A549 (cell line): ENCODE measurements at regions not wholly inside any gene's neighbourhood (a gene's known extent, or its start where the extent isn't known, plus 50 kb on each side); places are given as distances from the start of the nearest gene placed in this dataset.
A peak's percentile ranks its signal among the peaks of the same experiment; 100 is the strongest.

ENCODE experiments used
- ATAC-seq, 2 experiments: fragments of 200-7000 bp in 1 of 2; fragments of >200 bp in 1 of 2; cut with Nextera tagmentation in 1 of 2; cut with Tn5 transposase in 1 of 2; 3 replicates each; pipeline versions ENCODE4 v1.8.0 to v1.9.1; 2018 to 2020; ENCODE audit warnings: mild to moderate bottlenecking in 1 of 2, moderate library complexity in 1 of 2
- CTCF ChIA-PET: fragments of 300-600 bp; sonication (Branson Sonifier 250); formaldehyde crosslinking; extraction: SDS; loops from one replicate; lab custom pipeline; 2021; ENCODE audit warnings: antibody characterized with exemption, inconsistent platforms; lab: Yijun Ruan, JAX
- POLR2A ChIA-PET: fragments of 350-600 bp; formaldehyde crosslinking; extraction: SDS; loops from one replicate; lab custom pipeline; 2021; ENCODE audit warnings: antibody characterized with exemption, inconsistent platforms; lab: Yijun Ruan, JAX
- DNase-seq, 2 experiments: peaks; one replicate each; pipeline versions ENCODE4 v3.0.0 to v3.0.0-alpha.2; 2011 to 2016; ENCODE audit warnings: low read depth in 1 of 2, low spot score in 1 of 2
- FAIRE-seq: peaks from 2 replicates; lab custom pipeline; 2011; peaks lifted over from hg19 to GRCh38; lab: Jason Lieb, UNC
- H3K27ac ChIP-seq, 2 experiments: fragments of >200 bp; sonication (Bioruptor Twin); formaldehyde crosslinking; 3 replicates each; pipeline ENCODE4 v1.5.1; 2016 to 2017
- H3K4me1 ChIP-seq: fragments of >200 bp; sonication (Bioruptor Twin); formaldehyde crosslinking; 3 replicates; pipeline ENCODE4 v1.6.1; 2016
- H3K4me2 ChIP-seq: fragments of >200 bp; sonication (Bioruptor Twin); formaldehyde crosslinking; 3 replicates; pipeline ENCODE4 v1.6.1; 2016
- H3K4me3 ChIP-seq: fragments of >200 bp; sonication (Bioruptor Twin); formaldehyde crosslinking; 3 replicates; pipeline ENCODE4 v1.5.1; 2016
- H3K9me3 ChIP-seq: fragments of >200 bp; sonication (Bioruptor Twin); formaldehyde crosslinking; 3 replicates; pipeline ENCODE4 v1.6.1; 2016
- BHLHE40 ChIP-seq: IDR thresholded peaks from 2 replicates; pipeline ENCODE4 v1.6.1; 2012; ENCODE audit warnings: low read depth, low read length, inconsistent platforms
- CBX2 ChIP-seq: fragments of 200-600 bp; sonication (generic); IDR thresholded peaks from 2 replicates; pipeline ENCODE4 v1.6.1; 2016; ENCODE audit warnings: low read depth, mild to moderate bottlenecking, borderline replicate concordance
- CEBPB ChIP-seq, 2 experiments: fragments of >200 bp in 1 of 2; sonication (Bioruptor Twin) in 1 of 2; formaldehyde crosslinking in 1 of 2; IDR thresholded peaks; 2 replicates each; pipeline ENCODE4 v1.6.1; 2012 to 2016
- CHD4 ChIP-seq: fragments of 200-600 bp; sonication (generic); IDR thresholded peaks from 2 replicates; pipeline ENCODE4 v1.6.1; 2016; ENCODE audit warnings: antibody characterized with exemption, mild to moderate bottlenecking, borderline replicate concordance
- CTCF ChIP-seq: fragments of >200 bp; sonication (Bioruptor Twin); formaldehyde crosslinking; IDR thresholded peaks from 3 replicates; pipeline ENCODE4 v1.5.1; 2016
- ELK1 ChIP-seq: fragments of 150-350 bp; IDR thresholded peaks from 2 replicates; pipeline ENCODE4 v1.6.1; 2014; ENCODE audit warnings: low read depth, mild to moderate bottlenecking, low read length
- EP300 ChIP-seq, 2 experiments: fragments of >200 bp; sonication (Bioruptor Twin); formaldehyde crosslinking; IDR thresholded peaks; 2 replicates in 1 of 2; 3 replicates in 1 of 2; pipeline ENCODE4 v1.6.1; 2016 to 2017
- FOSL2 ChIP-seq, 2 experiments: fragments of 450-650 bp in 1 of 2; fragments of >200 bp in 1 of 2; sonication (Bioruptor Twin) in 1 of 2; formaldehyde crosslinking; IDR thresholded peaks; 2 replicates each; pipeline versions ENCODE4 v1.5.0 to v1.6.1; 2016 to 2020; ENCODE audit warnings: mild to moderate bottlenecking in 1 of 2, moderate library complexity in 1 of 2
- GATA3 ChIP-seq: IDR thresholded peaks from 2 replicates; pipeline ENCODE4 v1.6.1; 2012; ENCODE audit warnings: borderline replicate concordance
- HEYL ChIP-seq: fragments of 250-450 bp; sonication (Bioruptor Pico); IDR thresholded peaks from 2 replicates; pipeline ENCODE4 v1.8.0; 2021; ENCODE audit warnings: mild to moderate bottlenecking, moderate library complexity
- HOXB5 ChIP-seq: fragments of 250-450 bp; sonication (Bioruptor Pico); IDR thresholded peaks from 2 replicates; pipeline ENCODE4 v1.5.0; 2020; ENCODE audit warnings: mild to moderate bottlenecking, moderate library complexity
- MAFK ChIP-seq: fragments of 450-650 bp; IDR thresholded peaks from 2 replicates; pipeline ENCODE4 v1.6.1; 2014; ENCODE audit not compliant: partially characterized antibody
- MAZ ChIP-seq: fragments of 150-350 bp; IDR thresholded peaks from 2 replicates; pipeline ENCODE4 v1.6.1; 2014; ENCODE audit warnings: antibody characterized with exemption, low read depth, low read length, borderline replicate concordance
- NFE2L2 ChIP-seq: fragments of 150-350 bp; conservative IDR thresholded peaks from 2 replicates; pipeline ENCODE4 v1.6.1; 2014; ENCODE audit warnings: low read length
- POLR2AphosphoS2 ChIP-seq: conservative IDR thresholded peaks from 2 replicates; pipeline ENCODE4 v1.6.1; 2012; ENCODE audit warnings: low read length, improper control_type of control experiment, inconsistent platforms
- RAD21 ChIP-seq, 2 experiments: fragments of >200 bp in 1 of 2; sonication (Bioruptor Twin) in 1 of 2; formaldehyde crosslinking in 1 of 2; IDR thresholded peaks in 1 of 2; conservative IDR thresholded peaks in 1 of 2; 2 replicates in 1 of 2; 3 replicates in 1 of 2; pipeline ENCODE4 v1.6.1; 2012 to 2018; ENCODE audit warnings: inconsistent platforms in 1 of 2
- RCOR1 ChIP-seq: fragments of 150-350 bp; IDR thresholded peaks from 2 replicates; pipeline ENCODE4 v1.6.1; 2014; ENCODE audit warnings: antibody characterized with exemption, low read length, low read depth
- RFX5 ChIP-seq: fragments of 450-650 bp; IDR thresholded peaks from 2 replicates; pipeline ENCODE4 v1.7.1; 2014; ENCODE audit warnings: antibody characterized with exemption, mild to moderate bottlenecking, moderate library complexity
- RNF2 ChIP-seq: fragments of 200-600 bp; sonication (generic); IDR thresholded peaks from 2 replicates; pipeline ENCODE4 v1.6.1; 2016; ENCODE audit warnings: low read depth, mild to moderate bottlenecking, antibody characterized with exemption, moderate library complexity, borderline replicate concordance
- SMC3 ChIP-seq: fragments of >200 bp; sonication (Bioruptor Twin); formaldehyde crosslinking; IDR thresholded peaks from 3 replicates; pipeline ENCODE4 v1.6.1; 2018; ENCODE audit warnings: inconsistent platforms
- SREBF2 ChIP-seq: fragments of 450-650 bp; IDR thresholded peaks from 2 replicates; pipeline ENCODE4 v1.6.1; 2014; ENCODE audit warnings: mild to moderate bottlenecking, moderate library complexity
- USF2 ChIP-seq: fragments of 450-650 bp; IDR thresholded peaks from 2 replicates; pipeline ENCODE4 v1.6.1; 2014; ENCODE audit warnings: antibody characterized with exemption
- ZC3H11A ChIP-seq: fragments of 450-650 bp; IDR thresholded peaks from 2 replicates; pipeline ENCODE4 v1.6.1; 2014; ENCODE audit warnings: antibody characterized with exemption, mild to moderate bottlenecking
- ZFP36 ChIP-seq: fragments of 450-650 bp; IDR thresholded peaks from 2 replicates; pipeline ENCODE4 v1.6.1; 2014; ENCODE audit warnings: borderline replicate concordance; ENCODE audit not compliant: partially characterized antibody
- WGBS: methylation state at CpG from one replicate; pipeline ENCODE4 v1.1.6; 2017; ENCODE audit errors: missing lambda C conversion rate; 5-methylcytosine and 5-hydroxymethylcytosine counted together
- TF ChIP-seq, protein P1 (sequence below): fragments of >200 bp; sonication (Bioruptor Twin); formaldehyde crosslinking; IDR thresholded peaks from 3 replicates; pipeline ENCODE4 v1.6.1; 2016

DNA sequence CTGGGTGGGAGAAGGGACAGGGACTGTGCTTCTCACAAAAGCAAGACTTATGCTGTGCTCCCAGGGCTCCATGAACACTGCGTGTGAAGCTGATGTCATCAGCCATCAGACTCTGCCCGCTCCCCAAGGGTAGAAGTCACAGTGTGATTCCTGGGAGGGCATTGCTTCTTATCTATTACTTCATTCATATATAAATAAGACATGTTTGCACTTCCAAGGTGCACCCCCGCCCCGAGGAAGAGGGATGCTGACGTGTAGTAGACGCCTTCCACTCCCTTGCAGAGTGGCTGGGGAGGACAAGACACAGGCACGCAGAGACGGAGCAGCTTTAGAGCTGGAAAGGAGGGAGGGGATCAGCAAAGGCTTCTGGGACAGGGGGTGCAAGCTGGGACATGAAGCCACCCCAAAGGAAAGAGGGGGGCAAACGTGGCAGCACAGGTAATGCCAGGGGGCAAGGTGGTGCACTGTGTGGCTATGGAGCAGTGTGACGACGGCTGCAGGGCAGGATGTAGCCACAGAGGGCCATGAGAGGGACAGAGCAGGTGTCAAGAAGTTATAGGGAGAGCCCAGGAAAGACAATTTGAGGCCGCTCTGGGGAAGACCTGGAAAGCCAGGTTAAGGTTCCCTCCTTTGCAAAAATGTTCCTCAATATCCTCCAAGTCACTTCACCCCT is 558.5 kb downstream of the MN1 start (continued):
- no peak for TF ChIP-seq RNF2
- no peak for TF ChIP-seq MAZ
- TF ChIP-seq ZFP36: no peak
- TF ChIP-seq HEYL (CRISPR knock-in tag): no peak
- TF ChIP-seq RFX5: no peak
- TF ChIP-seq MAFK: no peak
- peak; percentile 68; the same call in 1 of the 2 replicates for TF ChIP-seq HOXB5 (CRISPR knock-in tag)
- TF ChIP-seq SMC3: peak; percentile 29; the same call in 1 of the 3 replicates
- peak; percentile 91 to 92; a peak in 4 of 5 replicates for TF ChIP-seq EP300 (IDR thresholded peaks at IDR 0.05)

DNA sequence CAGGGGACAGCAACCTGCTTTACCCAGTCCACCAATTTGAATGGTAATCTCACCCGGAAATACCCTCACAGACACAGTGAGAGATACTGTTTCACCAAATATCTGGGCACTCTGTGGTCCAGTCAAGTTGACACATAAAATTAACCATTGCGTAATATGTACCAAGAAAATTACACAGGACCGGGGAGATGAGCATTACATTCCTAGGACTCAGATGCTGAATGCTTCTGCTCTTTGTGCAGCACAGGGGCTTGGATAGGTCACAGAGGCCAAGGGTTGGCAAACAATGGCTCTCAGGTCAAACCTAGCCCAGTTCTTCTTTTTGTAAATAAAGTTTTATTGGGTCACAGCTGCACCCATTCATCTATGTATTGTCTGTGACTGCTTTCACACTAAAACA is 557.2 kb downstream of the MN1 start:
- POLR2A ChIA-PET: no interaction called here
- peaks cover 10% of the 10 kb centered on the region for H3K9me3 ChIP-seq
- no peak overlapping the region for H3K4me3 ChIP-seq
- DNase-seq: peak in 1 of 2 experiments; percentile 56
- TF ChIP-seq USF2 (no peak), GATA3 (peak; percentile 67; the same call in 1 of the 2 replicates), RAD21 (conservative IDR thresholded peaks at IDR 0.05 in 1 of 2, IDR thresholded peaks at IDR 0.05 in 1 of 2) (0 out of 5 replicates have a peak, but pooled peaks of 1 of the 2 experiments have one; percentile 5), CEBPB (IDR thresholded peaks at IDR 0.05) (peak; percentile 70 to 91; a peak in 3 of 4 replicates), EP300 (IDR thresholded peaks at IDR 0.05) (peak in 1 of 2 experiments; percentile 37; a peak in 1 of 5 replicates)
- peak overlapping the region; percentile 93 to 99 for H3K27ac ChIP-seq
- no peak overlapping the region for H3K4me2 ChIP-seq
- CTCF ChIA-PET: no interaction called here
- WGBS: 53% methylated on average over 3 of the region's 3 CpGs
- ATAC-seq: no peak
- no peak for FAIRE-seq
- H3K4me1 ChIP-seq: peaks cover 53% of the 10 kb centered on the region

DNA sequence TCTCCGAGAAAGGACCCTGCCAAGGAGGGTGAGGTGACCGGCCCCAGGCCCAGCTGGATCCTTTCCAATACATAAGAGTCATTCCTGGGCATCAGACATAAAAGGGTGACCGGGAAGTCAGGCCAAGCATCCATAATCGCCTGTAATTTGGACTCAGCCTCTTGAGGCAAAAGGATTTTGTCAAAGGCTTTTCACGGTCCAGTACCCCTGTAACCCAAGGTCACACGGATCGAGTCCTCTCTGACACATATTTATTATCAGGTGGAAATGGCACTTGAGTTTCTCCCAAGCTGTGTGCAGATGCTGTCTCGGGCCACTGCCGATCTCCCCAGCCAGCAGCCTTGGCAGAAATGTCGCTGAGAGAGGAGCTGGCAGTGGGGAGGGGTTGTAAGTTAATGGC is 556.5 kb downstream of the MN1 start:
- peak overlapping the region; percentile 93 to 99 for H3K27ac ChIP-seq
- no peak for DNase-seq
- no peak for ATAC-seq
- H3K4me2 ChIP-seq: no peak overlapping the region
- CTCF ChIA-PET: no interaction called here
- H3K9me3 ChIP-seq: peaks cover 10% of the 10 kb centered on the region
- no peak overlapping the region for H3K4me3 ChIP-seq
- FAIRE-seq: no peak
- POLR2A ChIA-PET: no interaction called here
- 81% methylated on average over 9 of the region's 10 CpGs for WGBS
- TF ChIP-seq CTCF: no peak
- H3K4me1 ChIP-seq: peaks cover 45% of the 10 kb centered on the region

DNA sequence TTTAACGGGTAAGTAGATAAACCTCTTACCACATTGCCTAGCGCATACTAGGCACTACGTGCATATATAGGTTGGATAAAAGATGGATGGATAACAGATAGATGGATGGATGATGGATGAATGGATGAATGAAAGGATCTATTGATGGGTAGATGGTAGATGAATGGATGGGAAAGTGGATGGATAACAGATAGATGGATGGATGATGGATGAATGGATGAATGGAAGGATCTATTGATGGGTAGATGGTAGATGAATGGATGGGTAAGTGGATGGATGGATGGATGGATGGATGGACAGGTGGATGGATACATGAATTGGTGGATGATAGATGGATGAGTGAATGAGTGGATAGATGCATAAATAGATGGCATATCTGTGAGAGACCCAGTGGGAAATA is 555.0 kb downstream of the MN1 start:
- Histone ChIP-seq H3K4me2 (no peak overlapping the region), H3K4me1 (peaks cover 30% of the 10 kb centered on the region), H3K4me3 (no peak overlapping the region), H3K9me3 (peaks cover 13% of the 10 kb centered on the region), H3K27ac (peak overlapping the region in 1 of 2 experiments; percentile 99; a peak in 2 of 6 replicates)
- WGBS: 95% methylated on average over 3 of the region's 3 CpGs
- ATAC-seq (no peak), FAIRE-seq (no peak), DNase-seq (no peak)
- POLR2A ChIA-PET: no interaction called here
- CTCF ChIA-PET: no interaction called here
- no peak for TF ChIP-seq USF2
- TF ChIP-seq ELK1: no peak
- TF ChIP-seq NFE2L2: no peak
- no peak for TF ChIP-seq ZFP36
- TF ChIP-seq BHLHE40: no peak
- TF ChIP-seq, protein P1, sequence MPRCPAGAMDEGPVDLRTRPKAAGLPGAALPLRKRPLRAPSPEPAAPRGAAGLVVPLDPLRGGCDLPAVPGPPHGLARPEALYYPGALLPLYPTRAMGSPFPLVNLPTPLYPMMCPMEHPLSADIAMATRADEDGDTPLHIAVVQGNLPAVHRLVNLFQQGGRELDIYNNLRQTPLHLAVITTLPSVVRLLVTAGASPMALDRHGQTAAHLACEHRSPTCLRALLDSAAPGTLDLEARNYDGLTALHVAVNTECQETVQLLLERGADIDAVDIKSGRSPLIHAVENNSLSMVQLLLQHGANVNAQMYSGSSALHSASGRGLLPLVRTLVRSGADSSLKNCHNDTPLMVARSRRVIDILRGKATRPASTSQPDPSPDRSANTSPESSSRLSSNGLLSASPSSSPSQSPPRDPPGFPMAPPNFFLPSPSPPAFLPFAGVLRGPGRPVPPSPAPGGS: no peak
- TF ChIP-seq CHD4: no peak
- TF ChIP-seq CBX2: no peak
- TF ChIP-seq SREBF2: no peak
- no peak for TF ChIP-seq SMC3
- no peak for TF ChIP-seq FOSL2 (IDR thresholded peaks at IDR 0.05)
- no peak for TF ChIP-seq FOSL2 (CRISPR knock-in tag; IDR thresholded peaks at IDR 0.05)
- TF ChIP-seq RFX5: no peak
- TF ChIP-seq ZC3H11A: no peak
- no peak for TF ChIP-seq POLR2AphosphoS2
- no peak for TF ChIP-seq RCOR1
